Endodermal cell (in vitro differentiated cells): ENCODE measurements at regions not wholly inside any gene's neighbourhood (a gene's known extent, or its start where the extent isn't known, plus 50 kb on each side); places are given as distances from the start of the nearest gene placed in this dataset.

Experiments
- DNase-seq: peaks from one replicate; pipeline ENCODE4 v3.0.0-alpha.2; 2017
- H3K27ac ChIP-seq: 2 replicates; pipeline ENCODE4 v1.5.1; 2013; ENCODE audit warnings: mild to moderate bottlenecking, low read depth, low read length, moderate library complexity
- H3K27me3 ChIP-seq: 2 replicates; pipeline ENCODE4 v1.6.1; 2013; ENCODE audit warnings: mild to moderate bottlenecking, low read length, moderate library complexity; ENCODE audit not compliant: insufficient read depth, control insufficient read depth, poor library complexity, severe bottlenecking
- H3K36me3 ChIP-seq: 2 replicates; pipeline ENCODE4 v1.7.0; 2013; ENCODE audit warnings: mild to moderate bottlenecking, low read length, moderate library complexity; ENCODE audit not compliant: control insufficient read depth, insufficient read depth
- H3K4me1 ChIP-seq: one replicate; pipeline ENCODE4 v1.7.0; 2013; ENCODE audit warnings: low read length; ENCODE audit not compliant: control insufficient read depth, insufficient read depth
- H3K4me3 ChIP-seq: 2 replicates; pipeline ENCODE4 v1.5.1; 2013; ENCODE audit warnings: mild to moderate bottlenecking, low read length, moderate library complexity
- H3K9ac ChIP-seq: 2 replicates; pipeline ENCODE4 v1.6.1; 2013; ENCODE audit warnings: mild to moderate bottlenecking, low read length, moderate library complexity; ENCODE audit not compliant: poor library complexity, severe bottlenecking; ENCODE audit errors: extremely low read depth
- H3K9me3 ChIP-seq: 2 replicates; pipeline ENCODE4 v1.6.1; 2013; ENCODE audit warnings: mild to moderate bottlenecking, low read length, moderate library complexity; ENCODE audit not compliant: control insufficient read depth
- H3K27ac Mint-ChIP-seq: 2 replicates; pipeline ENCODE4 v1.8.0; 2020; ENCODE audit warnings: mixed read lengths
- H3K27me3 Mint-ChIP-seq: 2 replicates; pipeline ENCODE4 v1.8.0; 2021; ENCODE audit warnings: mild to moderate bottlenecking, mixed read lengths; ENCODE audit not compliant: insufficient read depth
- H3K36me3 Mint-ChIP-seq: 2 replicates; pipeline ENCODE4 v1.8.0; 2020; ENCODE audit warnings: low read depth, mixed read lengths
- H3K4me1 Mint-ChIP-seq: 2 replicates; pipeline ENCODE4 v1.8.0; 2020; ENCODE audit warnings: mixed read lengths
- H3K4me3 Mint-ChIP-seq: 2 replicates; pipeline ENCODE4 v1.8.0; 2020; ENCODE audit warnings: mild to moderate bottlenecking, moderate library complexity, mixed read lengths
- H3K9me3 Mint-ChIP-seq: 2 replicates; pipeline ENCODE4 v1.8.0; 2020; ENCODE audit warnings: mild to moderate bottlenecking, mixed read lengths
- WGBS, 2 experiments: methylation state at CpG; one replicate each; pipeline versions ENCODE4 v1.1.5 to v1.1.7; 2013; ENCODE audit warnings: missing lambda C conversion rate in 2 of 2, mixed read lengths in 1 of 2; ENCODE audit not compliant: insufficient coverage in 1 of 2, insufficient read length in 1 of 2; 5-methylcytosine and 5-hydroxymethylcytosine counted together
- TF ChIP-seq, protein P1 (sequence below): fragments of 200-600 bp; sonication (generic); conservative IDR thresholded peaks from 2 replicates; pipeline ENCODE4 v1.5.0; 2021; ENCODE audit warnings: antibody characterized with exemption, mild to moderate bottlenecking

DNA sequence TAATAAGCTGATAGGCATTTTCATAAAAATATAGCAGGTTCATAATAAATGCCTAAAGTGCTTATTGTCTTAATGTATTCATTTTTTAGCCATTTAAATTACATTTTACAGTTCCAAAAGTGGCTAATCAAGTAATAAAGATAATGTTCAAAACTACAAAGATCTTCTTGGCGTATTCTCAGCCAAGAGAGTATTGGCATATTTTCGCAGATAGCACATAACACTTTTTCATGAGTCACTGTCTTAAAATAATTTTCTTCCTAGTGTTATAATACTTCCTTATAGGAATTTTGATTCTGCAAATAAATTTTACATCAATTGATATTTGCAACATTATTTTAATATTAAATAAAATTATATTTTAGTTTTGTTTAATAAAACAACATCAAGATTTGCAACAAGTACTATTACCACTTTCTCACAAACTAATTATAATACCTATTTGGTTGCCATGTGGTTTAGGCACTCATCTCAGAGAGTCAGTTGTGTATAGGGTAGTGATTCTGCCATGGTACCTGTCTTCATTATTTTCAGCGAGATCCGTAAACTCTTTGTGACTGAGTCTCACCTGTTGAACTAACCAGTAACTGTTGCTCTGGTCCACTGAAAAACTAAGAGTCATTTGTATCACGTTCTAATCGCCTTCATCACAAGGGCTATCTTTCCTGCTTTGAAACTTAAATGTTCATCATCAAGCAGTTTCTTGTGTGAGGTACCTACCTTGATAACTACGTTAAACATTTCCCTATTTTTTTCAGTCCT, 152.5 kb upstream of the AKR1E2 start:
- Mint-ChIP-seq H3K4me1 (no peaks in the 10 kb centered on the region), H3K36me3 (no peaks in the 10 kb centered on the region), H3K27me3 (no peaks in the 10 kb centered on the region), H3K27ac (no peak overlapping the region), H3K4me3 (no peak overlapping the region), H3K9me3 (no peaks in the 10 kb centered on the region)
- Histone ChIP-seq H3K36me3 (no peaks in the 10 kb centered on the region), H3K4me3 (no peak overlapping the region), H3K4me1 (no peaks in the 10 kb centered on the region), H3K27ac (no peak overlapping the region), H3K9me3 (no peaks in the 10 kb centered on the region), H3K27me3 (no peaks in the 10 kb centered on the region), H3K9ac (no peak overlapping the region)
- TF ChIP-seq, protein P1, sequence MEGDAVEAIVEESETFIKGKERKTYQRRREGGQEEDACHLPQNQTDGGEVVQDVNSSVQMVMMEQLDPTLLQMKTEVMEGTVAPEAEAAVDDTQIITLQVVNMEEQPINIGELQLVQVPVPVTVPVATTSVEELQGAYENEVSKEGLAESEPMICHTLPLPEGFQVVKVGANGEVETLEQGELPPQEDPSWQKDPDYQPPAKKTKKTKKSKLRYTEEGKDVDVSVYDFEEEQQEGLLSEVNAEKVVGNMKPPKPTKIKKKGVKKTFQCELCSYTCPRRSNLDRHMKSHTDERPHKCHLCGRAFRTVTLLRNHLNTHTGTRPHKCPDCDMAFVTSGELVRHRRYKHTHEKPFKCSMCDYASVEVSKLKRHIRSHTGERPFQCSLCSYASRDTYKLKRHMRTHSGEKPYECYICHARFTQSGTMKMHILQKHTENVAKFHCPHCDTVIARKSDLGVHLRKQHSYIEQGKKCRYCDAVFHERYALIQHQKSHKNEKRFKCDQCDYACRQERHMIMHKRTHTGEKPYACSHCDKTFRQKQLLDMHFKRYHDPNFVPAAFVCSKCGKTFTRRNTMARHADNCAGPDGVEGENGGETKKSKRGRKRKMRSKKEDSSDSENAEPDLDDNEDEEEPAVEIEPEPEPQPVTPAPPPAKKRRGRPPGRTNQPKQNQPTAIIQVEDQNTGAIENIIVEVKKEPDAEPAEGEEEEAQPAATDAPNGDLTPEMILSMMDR = no peak
- no peak for DNase-seq
- 93 to 94% methylated on average over 5 to 7 of the region's 7 CpGs for WGBS, 2 experiments

DNA sequence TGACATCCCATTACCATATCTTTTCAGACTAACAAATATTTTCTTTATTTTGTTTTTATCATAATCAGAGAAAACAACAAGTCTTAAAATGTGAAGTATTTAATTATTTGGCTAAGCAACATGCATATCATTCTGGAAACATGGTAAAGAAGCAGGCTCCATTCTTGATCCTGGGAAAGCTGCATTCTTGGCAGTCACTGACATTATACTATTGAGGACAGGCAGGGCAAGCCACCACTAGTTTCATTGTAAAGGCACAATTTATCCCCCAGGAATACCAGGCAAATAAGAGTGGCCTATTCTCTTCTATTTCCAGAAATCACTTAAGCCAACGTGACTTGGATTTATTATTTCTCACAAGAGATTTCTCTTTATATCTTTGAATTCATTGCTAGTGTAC, 153.8 kb upstream of the AKR1E2 start:
- H3K27ac Mint-ChIP-seq = no peak overlapping the region
- Histone ChIP-seq H3K9me3 (no peaks in the 10 kb centered on the region), H3K4me1 (no peaks in the 10 kb centered on the region), H3K27ac (no peak overlapping the region), H3K36me3 (no peaks in the 10 kb centered on the region), H3K9ac (no peak overlapping the region), H3K27me3 (no peaks in the 10 kb centered on the region), H3K4me3 (no peak overlapping the region)
- no peak overlapping the region for H3K4me3 Mint-ChIP-seq
- no peaks in the 10 kb centered on the region for H3K27me3 Mint-ChIP-seq
- TF ChIP-seq, protein P1 = no peak
- 83% methylated on average over 1 of the region's 1 CpG; no CpG with 5 or more reads in 1 of the 2 experiments for WGBS, 2 experiments
- no peaks in the 10 kb centered on the region for H3K4me1 Mint-ChIP-seq
- no peaks in the 10 kb centered on the region for H3K36me3 Mint-ChIP-seq
- DNase-seq = no peak
- no peaks in the 10 kb centered on the region for H3K9me3 Mint-ChIP-seq

DNA sequence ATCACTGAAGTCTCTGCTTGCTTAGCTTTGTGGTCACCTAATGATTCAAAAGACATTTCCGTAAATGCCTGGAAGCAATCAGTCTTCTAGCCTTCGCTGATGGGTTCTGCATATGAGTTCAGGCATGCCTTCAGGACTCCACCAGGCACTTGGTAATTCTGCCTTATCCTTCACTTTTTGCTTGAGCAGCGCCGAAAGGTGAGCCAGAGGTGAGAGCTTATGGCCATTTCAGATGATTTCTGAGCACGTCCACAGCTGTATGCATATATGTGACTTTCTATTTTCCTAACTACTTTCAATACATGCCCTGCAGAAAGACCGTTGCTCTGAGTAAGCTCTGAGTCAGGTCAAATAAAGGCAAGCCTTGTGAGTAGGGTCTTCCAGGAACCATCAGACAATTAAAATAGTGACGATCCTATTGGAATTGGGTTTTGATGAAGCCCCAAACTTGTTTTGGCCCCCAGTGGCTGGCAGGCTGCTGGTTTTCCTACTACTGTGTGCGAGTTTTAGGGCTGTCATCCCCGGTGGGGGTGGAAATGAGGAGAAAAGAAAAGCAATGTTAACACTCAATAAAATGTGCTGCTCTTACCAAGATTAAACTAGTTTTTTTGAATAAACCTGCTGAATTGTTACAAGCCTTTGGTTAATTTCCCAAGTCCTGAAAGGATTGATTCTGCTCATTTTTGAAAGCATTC, 154.4 kb upstream of the AKR1E2 start:
- Mint-ChIP-seq H3K27me3 (no peaks in the 10 kb centered on the region), H3K9me3 (no peaks in the 10 kb centered on the region), H3K27ac (no peak overlapping the region), H3K36me3 (no peaks in the 10 kb centered on the region), H3K4me1 (no peaks in the 10 kb centered on the region), H3K4me3 (no peak overlapping the region)
- no peak for DNase-seq
- TF ChIP-seq, protein P1 = no peak
- Histone ChIP-seq H3K9ac (no peak overlapping the region), H3K9me3 (no peaks in the 10 kb centered on the region), H3K36me3 (no peaks in the 10 kb centered on the region), H3K27ac (no peak overlapping the region), H3K4me3 (no peak overlapping the region), H3K4me1 (no peaks in the 10 kb centered on the region), H3K27me3 (no peaks in the 10 kb centered on the region)
- 82 to 86% methylated on average over 4 to 9 of the region's 9 CpGs for WGBS, 2 experiments
